Right cardiac atrium (tissue), 5 donors: ENCODE measurements at regions not wholly inside any gene's neighbourhood (a gene's known extent, or its start where the extent isn't known, plus 50 kb on each side); places are given as distances from the start of the nearest gene placed in this dataset.

Experiments used
- ATAC-seq, 2 donors: fragments of 200-7000 bp; cut with Tn5 transposase; one replicate each; pipeline versions ENCODE4 v1.8.0 to v1.9.1; 2020; ENCODE audit warnings: moderate library complexity in 2 of 2, mild to moderate bottlenecking in 1 of 2
- DNase-seq, 3 donors: peaks; one replicate each; pipeline ENCODE4 v3.0.0-alpha.2; 2020
- H3K27ac ChIP-seq: one replicate; pipeline ENCODE4 v1.5.1; 2013; ENCODE audit warnings: mild to moderate bottlenecking, low read length, control low read depth, moderate library complexity
- H3K27me3 ChIP-seq: one replicate; pipeline ENCODE4 v1.6.1; 2013; ENCODE audit not compliant: control insufficient read depth, insufficient read depth
- H3K4me1 ChIP-seq: one replicate; pipeline ENCODE4 v1.6.1; 2013; ENCODE audit warnings: low read length; ENCODE audit not compliant: control insufficient read depth, insufficient read depth
- H3K4me3 ChIP-seq: one replicate; pipeline ENCODE4 v1.5.1; 2013; ENCODE audit warnings: low read length, control low read depth
- H3K9me3 ChIP-seq: one replicate; pipeline ENCODE4 v1.6.1; 2013; ENCODE audit warnings: low read length; ENCODE audit not compliant: control insufficient read depth
- WGBS: extraction: QIAGEN DNeasy Blood & Tissue Kit; methylation state at CpG from one replicate; pipeline ENCODE4 v1.1.7; 2013; 5-methylcytosine and 5-hydroxymethylcytosine counted together
- intact Hi-C, 4 donors: fragments of 100-400 bp; cut with DNase I; formaldehyde crosslinking; loops; one replicate each; pipeline versions ENCODE4 v1.11.0 to v1.14.0; 2022 to 2023
- donor health status: healthy with polysubstance abuse.
- donor health status: DM: no; HTN: yes; CAD: no.
- donor health status: DM: no; HTN: no; CAD: no.
- donor health status: DM: no; HTN: yes; CAD: no; lungs with severe emphysema.
- donor health status: DM: yes; HTN: yes; CAD: no.

GRCh38 chr11:130574740-130575139 is 126.3 kb downstream of the ADAMTS15 start:
- Histone ChIP-seq H3K27me3 (no peaks in the 10 kb centered on the region), H3K4me1 (peaks cover 5% of the 10 kb centered on the region), H3K4me3 (no peak overlapping the region), H3K9me3 (no peaks in the 10 kb centered on the region), H3K27ac (no peak overlapping the region)
- intact Hi-C loops, result no loop called here
- ATAC-seq, result no peak
- DNase-seq, result no peak
- WGBS, result 73% methylated on average over 2 of the region's 2 CpGs

- no peaks in the 10 kb centered on the region for H3K9me3 ChIP-seq
- H3K4me3 ChIP-seq, result no peak overlapping the region
- DNase-seq (no peak), ATAC-seq (no peak)
- WGBS, result 88% methylated on average over 7 of the region's 7 CpGs
- H3K4me1 ChIP-seq, result peaks cover 16% of the 10 kb centered on the region
- intact Hi-C loops, result no loop called here
- no peak overlapping the region for H3K27ac ChIP-seq
- H3K27me3 ChIP-seq, result no peaks in the 10 kb centered on the region
Observed at GRCh38 chr11:130576146-130576545, 127.7 kb downstream of the ADAMTS15 start.

GRCh38 chr11:130578738-130579368 is 130.4 kb downstream of the ADAMTS15 start:
- Histone ChIP-seq H3K9me3 (no peaks in the 10 kb centered on the region), H3K4me3 (no peak overlapping the region), H3K27ac (no peak overlapping the region), H3K27me3 (no peaks in the 10 kb centered on the region), H3K4me1 (peaks cover 15% of the 10 kb centered on the region)
- intact Hi-C loops, result no loop called here
- no peak for ATAC-seq
- peak in 1 of 3 donors; percentile 56 for DNase-seq
- WGBS, result 73% methylated on average over 8 of the region's 8 CpGs

DNA sequence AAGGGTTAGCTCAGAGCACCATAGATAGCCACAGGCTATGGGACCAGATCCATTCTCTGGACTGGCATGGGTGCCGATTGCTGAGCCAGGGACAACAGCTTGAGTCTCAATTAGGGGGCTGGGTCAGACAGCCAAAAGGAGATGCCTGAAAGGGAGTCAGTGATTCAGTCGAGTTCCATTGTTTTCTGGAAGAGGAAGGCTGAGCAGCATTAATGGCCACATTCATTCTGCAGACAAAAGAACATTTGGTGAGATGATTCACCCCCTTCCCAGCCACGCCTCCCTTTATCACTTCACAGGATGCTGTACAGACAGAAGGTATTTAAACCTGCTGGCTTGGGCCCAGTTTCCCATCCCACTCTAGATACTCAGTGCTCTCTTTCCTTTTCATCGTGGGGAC is 131.9 kb downstream of the ADAMTS15 start:
- Histone ChIP-seq H3K4me3 (no peak overlapping the region), H3K27me3 (no peaks in the 10 kb centered on the region), H3K27ac (peak overlapping the region; percentile 80), H3K9me3 (no peaks in the 10 kb centered on the region), H3K4me1 (peaks cover 15% of the 10 kb centered on the region)
- DNase-seq (peak in 2 of 3 donors; percentile 79 to 80), ATAC-seq (peak; percentile 34 to 82)
- 36% methylated on average over 4 of the region's 4 CpGs for WGBS
- intact Hi-C loops, result loop anchor here in 1 of 4 donors (2.0 kb wide), 1 partner anchor 60 kb away; no protein-coding TSS in a partner anchor

GRCh38 chr11:130580891-130581492 is 132.5 kb downstream of the ADAMTS15 start:
- Histone ChIP-seq H3K27me3 (no peaks in the 10 kb centered on the region), H3K27ac (peak overlapping the region; percentile 74), H3K4me3 (no peak overlapping the region), H3K9me3 (no peaks in the 10 kb centered on the region), H3K4me1 (peaks cover 15% of the 10 kb centered on the region)
- WGBS, result 36% methylated on average over 5 of the region's 5 CpGs
- intact Hi-C loops, result loop anchor here in 1 of 4 donors (2.0 kb wide), 1 partner anchor 60 kb away; no protein-coding TSS in a partner anchor
- DNase-seq, result peak; percentile 61 to 82 (median 70)
- peak; percentile 72 to 81 for ATAC-seq

GRCh38 chr11:130581646-130582045 is 133.2 kb downstream of the ADAMTS15 start:
- DNase-seq (no peak), ATAC-seq (no peak)
- WGBS, result 43% methylated on average over 2 of the region's 2 CpGs
- Histone ChIP-seq H3K27ac (peak overlapping the region; percentile 60), H3K9me3 (no peaks in the 10 kb centered on the region), H3K4me1 (peaks cover 15% of the 10 kb centered on the region), H3K4me3 (no peak overlapping the region), H3K27me3 (no peaks in the 10 kb centered on the region)
- intact Hi-C loops, result loop anchor here in 1 of 4 donors (2.0 kb wide), 1 partner anchor 61 kb away; no protein-coding TSS in a partner anchor

GRCh38 chr11:130582176-130582575 is 133.7 kb downstream of the ADAMTS15 start:
- ATAC-seq (no peak), DNase-seq (no peak)
- Histone ChIP-seq H3K27me3 (no peaks in the 10 kb centered on the region), H3K4me1 (peaks cover 15% of the 10 kb centered on the region), H3K9me3 (no peaks in the 10 kb centered on the region), H3K4me3 (no peak overlapping the region), H3K27ac (peak overlapping the region; percentile 47)
- intact Hi-C loops, result no loop called here
- whole genome bisulfite sequencing, result 93% methylated on average over 5 of the region's 5 CpGs

GRCh38 chr11:130582981-130583380 is 134.5 kb downstream of the ADAMTS15 start:
- H3K27ac ChIP-seq, result peak overlapping the region; percentile 76
- H3K4me3 ChIP-seq, result no peak overlapping the region
- H3K27me3 ChIP-seq, result no peaks in the 10 kb centered on the region
- H3K4me1 ChIP-seq, result peaks cover 15% of the 10 kb centered on the region
- intact Hi-C loops, result no loop called here
- H3K9me3 ChIP-seq, result no peaks in the 10 kb centered on the region
- DNase-seq, result peak in 1 of 3 donors; percentile 46
- 67% methylated on average over 2 of the region's 2 CpGs for WGBS
- ATAC-seq, result peak; percentile 34 to 48

- Histone ChIP-seq H3K4me1 (peaks cover 15% of the 10 kb centered on the region), H3K4me3 (no peak overlapping the region), H3K9me3 (no peaks in the 10 kb centered on the region), H3K27me3 (no peaks in the 10 kb centered on the region), H3K27ac (peak overlapping the region; percentile 90)
- DNase-seq (peak; percentile 66 to 84 (median 72)), ATAC-seq (peak; percentile 65 to 71)
- WGBS, result 66% methylated on average over 4 of the region's 4 CpGs
- intact Hi-C loops, result no loop called here
Observed at GRCh38 chr11:130583801-130584211, 135.4 kb downstream of the ADAMTS15 start.

DNA sequence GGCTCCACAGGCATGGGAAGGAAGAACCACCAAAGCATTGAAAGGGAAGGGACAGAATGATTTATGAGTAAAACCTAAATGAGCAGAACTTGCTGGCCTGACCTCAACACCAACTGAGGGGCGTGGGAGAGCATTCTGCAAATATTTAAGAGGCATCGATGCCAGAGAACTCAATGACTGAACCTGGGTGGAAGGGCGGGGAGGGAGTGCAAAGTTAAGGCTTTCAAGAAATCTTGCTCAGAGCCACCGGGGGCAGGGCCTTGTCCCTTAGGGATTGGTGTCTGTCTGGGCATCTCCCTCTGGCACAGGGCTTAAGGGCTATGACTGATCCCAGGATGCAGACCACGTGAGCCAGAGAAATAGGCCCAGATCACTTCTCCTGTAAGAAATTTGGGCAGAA is 137.1 kb downstream of the ADAMTS15 start:
- 70% methylated on average over 5 of the region's 5 CpGs for WGBS
- intact Hi-C loops, result no loop called here
- no peak overlapping the region for H3K27ac ChIP-seq
- H3K27me3 ChIP-seq, result no peaks in the 10 kb centered on the region
- no peaks in the 10 kb centered on the region for H3K9me3 ChIP-seq
- H3K4me3 ChIP-seq, result no peak overlapping the region
- peaks cover 7% of the 10 kb centered on the region for H3K4me1 ChIP-seq
- DNase-seq (peak in 2 of 3 donors; percentile 57 to 58), ATAC-seq (no peak)

GRCh38 chr11:130587658-130588057 is 139.2 kb downstream of the ADAMTS15 start:
- ATAC-seq (no peak), DNase-seq (no peak)
- Histone ChIP-seq H3K9me3 (no peaks in the 10 kb centered on the region), H3K27me3 (no peaks in the 10 kb centered on the region), H3K4me3 (no peak overlapping the region), H3K4me1 (no peaks in the 10 kb centered on the region), H3K27ac (no peak overlapping the region)
- intact Hi-C loops, result no loop called here
- WGBS, result 83% methylated on average over 4 of the region's 4 CpGs
